Sciatic nerve (tissue), 2 donors: ENCODE measurements at regions not wholly inside any gene's neighbourhood (a gene's known extent, or its start where the extent isn't known, plus 50 kb on each side); places are given as distances from the start of the nearest gene placed in this dataset.

Experiments
- ATAC-seq: fragments of 200-7000 bp; cut with Tn5 transposase; one replicate; pipeline ENCODE4 v1.9.1; 2020; ENCODE audit warnings: mild to moderate bottlenecking, moderate library complexity
- DNase-seq: peaks from one replicate; pipeline ENCODE4 v3.0.0-alpha.2; 2020; ENCODE audit warnings: low spot score
- intact Hi-C: fragments of 100-400 bp; cut with DNase I; formaldehyde crosslinking; loops from one replicate; pipeline ENCODE4 v1.14.2; 2022
- donor health status: DM: no; HTN: no; CAD: no.
- donor health status: DM: no; HTN: no; CAD: no.

- intact Hi-C loops: no loop called here
- no peak for ATAC-seq
- DNase-seq: peak; percentile 58
Observed at GRCh38 chr9:134214386-134214765, 50.0 kb upstream of the RNU6ATAC start.

DNA sequence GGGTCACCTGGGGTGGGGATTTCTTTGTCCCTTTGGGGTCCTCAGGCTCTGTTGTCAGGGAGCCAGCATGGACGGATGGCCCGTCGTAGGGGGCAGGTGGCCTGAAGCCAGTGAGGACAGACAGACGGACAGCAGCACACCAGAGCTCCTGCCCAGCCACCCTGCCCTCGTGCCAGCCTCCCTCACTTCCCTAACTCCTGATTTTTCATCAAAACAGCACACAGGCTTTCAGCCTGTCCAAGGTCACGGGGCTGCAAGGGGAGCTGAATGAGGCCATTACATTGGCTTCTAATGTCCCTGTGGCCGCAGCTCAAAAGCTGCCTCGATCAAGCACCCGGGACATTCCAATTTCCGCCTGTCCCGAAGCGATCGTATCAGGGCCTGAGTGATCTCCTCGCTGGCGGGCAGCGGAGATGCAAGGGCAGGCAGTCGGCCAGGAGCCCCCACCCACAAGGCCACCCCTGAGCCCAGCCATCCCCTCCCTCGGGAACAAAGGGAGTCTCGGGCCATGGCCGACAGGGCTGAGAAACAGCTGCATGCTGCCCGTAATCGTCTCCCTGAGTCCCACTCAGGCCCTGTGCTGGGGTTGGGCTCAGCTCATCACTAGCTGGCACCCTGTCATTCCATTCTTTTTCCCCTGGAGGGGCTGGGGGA lies 50.5 kb upstream of the RNU6ATAC start:
- peak; percentile 33 for ATAC-seq

GRCh38 chr9:134215420-134215698 lies 51.0 kb upstream of the RNU6ATAC start:
- ATAC-seq: no peak
- no peak for DNase-seq
- intact Hi-C loops: no loop called here

More for the DNA sequence above, 50.5 kb upstream of the RNU6ATAC start:
- intact Hi-C loops: no loop called here
- DNase-seq: peak; percentile 67

GRCh38 chr9:134215699-134216448 lies 51.5 kb upstream of the RNU6ATAC start:
- peak; percentile 60 for ATAC-seq
- intact Hi-C loops: no loop called here
- peak; percentile 70 for DNase-seq

DNA sequence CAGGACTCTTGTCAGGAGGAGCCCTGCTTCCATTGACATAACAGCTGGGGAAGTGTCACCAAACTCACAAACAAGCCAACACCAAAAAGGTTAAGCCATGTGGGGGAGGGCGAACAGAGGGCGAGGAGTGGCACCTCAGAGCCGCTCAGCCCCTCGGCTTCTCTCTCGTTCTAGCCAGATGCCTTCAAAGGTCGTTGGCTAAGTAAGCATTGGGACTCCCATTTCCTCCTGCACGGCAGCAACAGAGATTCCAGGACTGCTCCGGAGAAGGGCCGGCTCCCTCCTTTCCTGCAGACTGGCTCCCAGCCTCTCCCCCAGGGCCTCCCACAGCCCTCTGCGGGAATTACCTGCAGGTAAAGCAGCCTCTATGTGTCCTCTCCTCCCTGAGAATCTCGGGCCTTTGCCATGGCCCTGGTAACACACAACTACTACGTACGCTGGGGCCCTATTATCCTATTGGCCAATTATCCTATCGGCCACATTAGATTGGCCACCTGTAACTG lies 52.1 kb upstream of the RNU6ATAC start:
- DNase-seq: peak; percentile 40
- no peak for ATAC-seq
- intact Hi-C loops: no loop called here

DNA sequence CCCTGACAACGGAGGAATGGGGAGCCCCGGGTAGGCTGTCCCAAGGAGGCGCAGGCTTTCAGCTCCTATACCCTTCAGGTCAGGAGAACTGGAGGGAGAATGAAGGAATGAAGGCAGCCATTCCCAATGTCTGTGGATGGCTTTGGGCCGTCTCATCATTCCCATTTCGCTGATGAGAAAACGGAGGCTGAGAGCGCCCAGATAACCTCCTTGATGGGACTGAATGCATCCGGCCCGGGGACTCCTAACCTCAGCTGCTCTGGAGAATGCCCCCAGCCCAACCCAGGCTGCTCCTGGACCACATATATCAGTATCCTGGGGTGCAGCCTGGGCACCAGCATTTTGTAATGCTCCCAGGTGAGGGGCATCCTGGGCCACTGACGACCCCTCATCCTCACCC lies 52.6 kb upstream of the RNU6ATAC start:
- DNase-seq: peak; percentile 51
- intact Hi-C loops: no loop called here
- no peak for ATAC-seq

DNA sequence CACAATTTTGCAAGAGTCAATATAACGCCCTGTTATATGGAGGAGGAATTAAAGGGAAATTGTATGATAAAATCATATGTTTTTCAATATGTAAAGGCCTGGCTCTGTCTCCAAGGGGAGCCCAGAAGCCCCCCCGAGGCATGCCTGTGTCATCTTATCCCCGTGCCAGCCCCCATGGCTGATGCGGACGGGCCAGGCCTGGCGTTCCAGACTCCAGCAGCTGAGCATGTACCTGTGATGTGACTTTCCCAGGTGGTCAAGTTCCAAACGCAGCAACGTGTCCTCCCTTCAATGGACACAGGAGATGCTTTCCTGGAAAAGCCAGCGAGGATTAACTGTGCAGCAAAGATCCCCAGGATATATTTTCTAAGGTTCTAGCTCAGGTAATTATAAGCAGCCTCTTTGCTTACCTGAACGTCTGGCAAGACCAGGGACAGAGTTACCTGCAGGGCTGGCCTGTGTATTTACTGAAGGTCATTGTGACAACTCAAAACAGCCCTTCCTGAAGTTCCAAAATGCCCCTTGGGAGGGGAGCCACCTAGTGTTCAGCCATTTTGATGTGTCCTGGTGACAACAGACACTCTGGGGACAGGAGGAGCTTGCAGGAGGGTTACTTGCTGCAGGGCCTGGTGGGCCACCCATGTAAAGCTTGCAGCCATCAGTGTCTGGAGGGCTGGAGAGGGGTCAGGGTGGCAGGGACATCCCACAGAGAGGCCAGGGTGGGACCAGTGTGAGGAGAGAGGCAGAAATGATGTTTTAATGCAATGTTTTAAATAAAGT lies 53.3 kb upstream of the RNU6ATAC start:
- ATAC-seq: no peak
- intact Hi-C loops: no loop called here
- DNase-seq: peak; percentile 52

GRCh38 chr9:134218230-134218629 lies 53.9 kb upstream of the RNU6ATAC start:
- ATAC-seq: no peak
- intact Hi-C loops: no loop called here
- peak; percentile 35 for DNase-seq

GRCh38 chr9:134219646-134220060 lies 55.3 kb upstream of the RNU6ATAC start:
- DNase-seq (no peak), ATAC-seq (no peak)
- intact Hi-C loops: no loop called here

DNA sequence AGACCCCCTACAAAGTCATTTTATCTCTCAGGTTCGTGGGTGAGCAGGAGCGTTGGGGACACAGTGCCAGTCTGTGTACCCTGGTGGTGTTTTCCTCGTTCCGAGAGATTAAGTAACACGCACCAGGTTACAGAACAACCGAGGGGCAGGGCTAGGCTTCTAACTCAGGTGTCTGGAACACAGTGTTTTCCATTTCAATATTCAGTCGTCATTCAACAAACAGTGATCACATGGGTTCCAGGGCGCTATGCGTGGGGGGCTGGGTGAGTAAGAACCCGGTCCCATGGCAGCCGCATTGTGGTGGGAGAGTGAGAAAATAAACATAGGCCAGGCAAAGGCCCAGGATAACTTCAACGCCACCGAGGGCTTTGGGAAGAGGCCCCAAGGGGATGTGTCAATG lies 55.9 kb upstream of the RNU6ATAC start:
- ATAC-seq: no peak
- intact Hi-C loops: no loop called here
- no peak for DNase-seq

DNA sequence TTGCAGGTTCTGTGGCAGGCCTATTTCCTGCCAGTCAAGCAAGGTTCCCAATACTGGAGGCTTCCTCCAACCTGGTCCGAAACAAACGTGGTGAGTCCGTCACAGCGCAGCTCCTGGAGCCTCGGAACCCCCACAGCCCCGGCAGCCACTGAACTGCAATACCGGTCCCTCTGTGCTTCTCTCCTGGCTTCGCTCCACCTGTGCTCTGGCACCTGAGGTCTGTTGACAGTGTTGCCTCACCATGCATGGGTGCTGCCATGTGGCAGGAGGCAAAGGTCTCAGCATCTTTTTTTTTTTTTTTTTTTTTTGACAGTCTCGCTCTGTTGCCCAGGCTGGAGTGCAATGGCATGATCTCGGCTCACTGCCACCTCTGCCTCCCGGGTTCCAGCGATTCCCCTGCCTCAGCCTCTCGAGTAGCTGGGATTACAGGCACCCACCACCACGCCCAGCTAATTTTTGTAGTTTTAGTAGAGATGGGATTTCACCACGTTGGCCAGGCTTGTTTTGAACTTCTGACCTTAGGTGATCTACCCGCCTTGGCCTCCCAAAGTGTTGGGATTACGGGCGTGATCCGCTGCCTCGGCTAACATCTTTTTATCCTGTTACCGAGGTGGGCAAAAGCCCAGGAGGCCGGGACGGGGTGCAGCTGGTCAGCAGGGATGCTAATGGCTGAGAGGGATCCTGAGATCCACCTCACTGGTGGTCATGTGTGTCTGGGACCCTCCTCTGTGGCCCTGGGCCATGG lies 57.1 kb upstream of the RNU6ATAC start:
- peak; percentile 53 for DNase-seq
- no peak for ATAC-seq
- intact Hi-C loops: no loop called here

GRCh38 chr9:134222018-134222573 lies 57.7 kb upstream of the RNU6ATAC start:
- ATAC-seq: no peak
- intact Hi-C loops: no loop called here
- peak; percentile 53 for DNase-seq

- peak; percentile 48 for DNase-seq
- intact Hi-C loops: no loop called here
- ATAC-seq: no peak
Observed at GRCh38 chr9:134223091-134223490, 58.7 kb upstream of the RNU6ATAC start.

- intact Hi-C loops: no loop called here
- ATAC-seq (no peak), DNase-seq (peak; percentile 42)
Observed at GRCh38 chr9:134223591-134224122, 59.3 kb upstream of the RNU6ATAC start.

GRCh38 chr9:134224127-134224526 lies 59.8 kb upstream of the RNU6ATAC start:
- intact Hi-C loops: no loop called here
- ATAC-seq (no peak), DNase-seq (no peak)

GRCh38 chr9:134224567-134225093 lies 60.3 kb upstream of the RNU6ATAC start:
- ATAC-seq (no peak), DNase-seq (no peak)
- intact Hi-C loops: no loop called here

DNA sequence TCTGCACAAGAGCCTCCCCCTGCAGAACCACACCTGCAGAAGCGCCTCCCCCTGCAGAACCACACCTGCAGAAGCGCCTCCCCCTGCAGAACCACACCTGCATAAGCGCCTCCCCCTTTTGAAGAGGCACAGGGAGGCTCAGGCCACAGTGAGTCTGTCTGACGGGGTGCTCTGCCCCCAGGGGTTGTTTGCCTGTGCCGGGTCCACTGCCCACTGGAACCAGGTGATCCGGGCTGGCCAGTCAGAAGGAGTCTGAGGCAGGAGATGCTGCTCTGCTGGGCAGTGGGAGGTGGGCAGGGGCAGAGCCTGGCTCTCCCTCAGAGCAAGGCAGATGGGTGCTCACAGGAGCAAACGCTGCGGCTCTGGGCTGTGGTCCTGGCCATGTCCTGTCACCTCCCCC lies 60.8 kb upstream of the RNU6ATAC start:
- no peak for DNase-seq
- ATAC-seq: no peak
- intact Hi-C loops: no loop called here

GRCh38 chr9:134225816-134226215 lies 61.5 kb upstream of the RNU6ATAC start:
- no peak for ATAC-seq
- intact Hi-C loops: no loop called here
- no peak for DNase-seq
